ENCODE measurements at regions not wholly inside any gene's neighbourhood (a gene's known extent, or its start where the extent isn't known, plus 50 kb on each side); places are given as distances from the start of the nearest gene placed in this dataset.
"Not testable (repeated sequence)": the region's sequence is repeated elsewhere in the genome, so short reads cannot be mapped to it uniquely, and the experiment has no call there.

DNA sequence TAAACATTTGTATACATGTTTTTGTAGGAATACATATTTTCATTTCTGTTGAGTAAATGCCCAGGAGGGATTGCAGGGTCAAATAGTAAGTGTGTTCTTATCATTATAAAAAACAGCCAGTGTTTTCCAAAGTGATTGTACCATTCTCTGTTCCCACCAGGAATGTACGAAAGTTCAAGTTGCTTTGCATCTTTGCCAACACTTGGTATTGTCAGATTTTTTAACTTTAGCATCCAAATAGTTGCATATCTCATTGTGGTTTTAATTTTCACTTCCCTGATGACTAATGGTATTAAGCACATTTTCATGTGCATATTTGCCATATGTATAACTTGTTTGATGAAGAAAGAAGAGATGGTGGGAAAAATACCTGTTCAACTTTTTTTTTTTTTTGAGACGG is 213.9 kb downstream of the ZNF365 start:
- DNase-seq (ENCODE audit: low read depth): no peak

DNA sequence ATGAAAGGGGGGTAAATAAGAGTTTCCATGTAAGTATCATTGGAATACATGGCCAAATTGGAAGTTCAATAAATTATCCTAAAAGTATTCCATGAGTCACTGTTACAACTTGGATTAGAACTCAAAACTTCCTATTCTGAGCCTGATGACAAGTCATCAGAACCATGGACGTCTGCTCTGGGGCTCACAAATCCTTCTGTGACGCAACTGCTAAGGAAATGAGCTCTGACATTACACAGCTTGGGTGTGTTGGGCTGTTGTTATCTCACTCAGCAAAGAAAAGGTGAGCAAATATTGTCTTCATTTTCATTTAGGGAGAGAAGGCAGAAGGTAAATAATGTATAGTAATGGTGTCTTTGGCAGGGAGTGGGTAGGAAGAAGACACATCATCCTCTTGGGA is 214.8 kb upstream of the ADO start:
- DNase-seq (ENCODE audit: low read depth): no peak

DNA sequence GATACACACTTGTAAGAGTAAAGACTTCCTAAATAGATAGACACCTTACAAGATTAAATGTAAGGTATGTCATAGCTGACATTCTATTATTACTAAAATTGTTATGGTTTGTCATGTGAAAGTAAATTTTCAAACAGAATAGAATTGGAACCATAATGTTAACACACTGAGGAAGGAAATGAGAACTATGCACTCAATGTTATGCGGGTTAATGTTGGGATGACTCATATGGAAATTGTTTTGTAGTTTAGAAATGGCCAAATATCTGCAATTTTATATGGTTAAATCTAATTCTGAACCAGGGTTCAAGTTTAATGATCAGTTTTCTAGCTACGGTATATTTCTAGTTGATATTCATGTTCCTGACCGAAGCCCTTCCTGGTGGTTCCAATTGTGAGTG is 214.2 kb upstream of the ADO start:
- no peak for DNase-seq (ENCODE audit: low read depth)

DNA sequence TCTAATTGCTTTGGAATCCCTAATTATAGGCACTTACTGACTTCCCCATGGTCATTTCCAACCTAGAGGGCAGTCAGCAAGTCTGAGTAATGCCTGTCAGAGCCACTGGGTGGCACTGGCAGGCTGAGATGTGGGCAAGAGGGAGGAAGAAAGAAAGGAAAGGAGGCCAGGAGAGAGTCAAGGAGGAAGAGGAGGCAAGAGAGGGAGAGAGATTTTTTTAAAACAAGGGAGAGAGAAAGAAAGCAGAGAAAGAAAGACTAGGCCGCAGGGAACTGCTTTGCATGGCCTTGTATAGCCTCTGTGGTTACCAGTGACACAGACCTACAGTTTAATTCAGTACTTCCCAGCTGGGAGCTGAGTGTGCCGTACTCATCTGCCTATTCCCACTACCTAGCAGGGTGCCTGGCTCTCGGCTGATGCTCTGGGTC is 210.4 kb upstream of the ADO start:
- no peak for DNase-seq (ENCODE audit: low read depth)

DNA sequence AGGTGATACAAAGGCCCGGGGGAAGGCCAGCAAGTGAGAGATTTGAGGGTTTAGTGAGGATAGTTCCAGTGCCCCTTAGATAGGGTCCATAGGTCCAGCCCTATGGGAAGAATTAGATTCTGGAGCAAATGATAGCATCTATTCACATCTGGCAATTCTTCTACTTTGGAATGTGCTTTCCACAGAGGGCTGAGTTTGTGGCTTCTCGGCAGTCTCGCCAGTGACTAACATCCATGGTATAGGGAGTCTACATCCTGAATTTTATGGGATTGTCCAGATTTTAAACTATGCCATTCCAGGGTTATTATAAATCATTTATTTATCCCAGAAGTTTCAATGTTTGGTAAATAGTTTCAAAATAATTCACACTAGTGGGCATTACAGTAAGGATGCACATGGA is 207.3 kb upstream of the ADO start:
- no peak for DNase-seq (ENCODE audit: low read depth)

DNA sequence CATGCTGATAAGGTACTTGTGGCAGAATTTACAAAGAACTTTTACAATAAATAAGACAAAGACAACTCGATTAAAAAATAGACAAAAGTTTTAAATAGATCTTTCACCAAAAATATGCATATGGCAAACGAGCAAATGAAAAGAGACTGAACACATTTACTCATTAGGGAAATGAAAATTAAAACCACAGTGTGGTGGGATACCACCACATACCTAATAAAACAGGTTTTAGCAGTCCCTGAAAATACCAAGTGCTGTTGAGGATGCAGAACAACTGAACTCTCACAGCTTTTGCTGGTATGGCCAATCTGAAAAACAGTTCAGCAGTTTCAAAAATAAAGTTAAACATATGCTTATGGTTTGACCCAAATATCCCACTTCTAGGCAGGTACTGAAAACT is 205.4 kb upstream of the ADO start:
- no peak for DNase-seq (ENCODE audit: low read depth)

DNA sequence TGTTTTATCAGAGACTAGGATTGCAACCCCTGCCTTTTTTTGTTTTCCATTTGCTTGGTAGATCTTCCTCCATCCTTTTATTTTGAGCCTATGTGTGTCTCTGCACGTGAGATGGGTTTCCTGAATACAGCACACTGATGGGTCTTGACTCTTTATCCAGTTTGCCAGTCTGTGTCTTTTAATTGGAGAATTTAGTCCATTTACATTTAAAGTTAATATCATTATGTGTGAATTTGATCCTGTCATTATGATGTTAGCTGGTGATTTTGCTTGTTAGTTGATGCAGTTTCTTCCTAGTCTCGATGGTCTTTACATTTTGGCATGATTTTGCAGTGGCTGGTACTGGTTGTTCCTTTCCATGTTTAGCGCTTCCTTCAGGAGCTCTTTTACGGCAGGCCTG is 198.0 kb upstream of the ADO start:
- not testable (repeated sequence) for DNase-seq (ENCODE audit: low read depth)

DNA sequence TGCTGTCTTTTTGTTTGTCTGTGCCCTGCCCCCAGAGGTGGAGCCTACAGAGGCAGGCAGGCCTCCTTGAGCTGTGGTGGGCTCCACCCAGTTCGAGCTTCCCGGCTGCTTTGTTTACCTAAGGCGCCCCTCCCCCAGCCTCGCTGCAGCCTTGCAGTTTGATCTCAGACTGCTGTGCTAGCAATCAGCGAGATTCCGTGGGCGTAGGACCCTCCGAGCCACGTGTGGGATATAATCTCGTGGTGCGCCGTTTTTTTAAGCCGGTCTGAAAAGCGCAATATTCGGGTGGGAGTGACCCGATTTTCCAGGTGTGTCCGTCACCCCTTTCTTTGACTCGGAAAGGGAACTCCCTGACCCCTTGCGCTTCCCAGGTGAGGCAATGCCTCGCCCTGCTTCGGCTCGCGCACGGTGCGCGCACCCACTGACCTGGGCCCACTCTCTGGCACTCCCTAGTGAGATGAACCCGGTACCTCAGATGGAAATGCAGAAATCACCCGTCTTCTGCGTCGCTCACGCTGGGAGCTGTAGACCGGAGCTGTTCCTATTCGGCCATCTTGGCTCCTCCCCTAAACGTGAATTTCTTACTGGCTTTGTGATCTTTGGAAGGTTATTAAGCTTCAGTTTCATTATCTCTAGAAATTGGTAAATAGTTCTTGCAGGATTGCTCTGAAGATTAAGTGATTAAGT is 196.2 kb upstream of the ADO start:
- not testable (repeated sequence) for DNase-seq (ENCODE audit: low read depth)

DNA sequence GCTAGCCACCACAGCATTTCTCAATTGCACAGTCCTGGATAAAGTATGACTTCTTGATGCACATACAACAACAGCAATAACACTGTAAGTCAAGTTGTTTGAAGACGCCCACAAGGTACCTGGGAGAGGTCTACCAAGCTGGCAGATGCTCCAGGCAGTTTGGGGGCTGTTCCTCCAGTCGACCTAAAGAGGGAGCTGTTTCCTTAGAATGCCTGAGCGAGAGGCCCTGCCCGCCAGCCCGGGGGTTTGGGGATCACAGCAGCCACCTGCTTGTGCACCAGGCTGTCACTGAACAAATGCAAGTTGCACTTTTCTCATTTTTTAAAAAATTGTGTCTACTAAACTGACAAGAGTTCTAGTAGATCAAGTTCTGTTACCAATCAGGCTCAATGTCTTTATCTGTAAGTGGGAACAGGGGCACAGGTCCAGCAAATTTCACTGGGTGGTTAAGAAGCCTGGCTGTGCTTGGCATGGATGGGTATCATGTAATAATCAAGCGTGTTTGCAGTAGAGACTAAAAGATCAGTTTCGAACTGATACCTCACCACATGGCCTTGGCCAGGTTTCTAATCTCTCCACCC is 193.8 kb upstream of the ADO start:
- no peak for DNase-seq (ENCODE audit: low read depth)

DNA sequence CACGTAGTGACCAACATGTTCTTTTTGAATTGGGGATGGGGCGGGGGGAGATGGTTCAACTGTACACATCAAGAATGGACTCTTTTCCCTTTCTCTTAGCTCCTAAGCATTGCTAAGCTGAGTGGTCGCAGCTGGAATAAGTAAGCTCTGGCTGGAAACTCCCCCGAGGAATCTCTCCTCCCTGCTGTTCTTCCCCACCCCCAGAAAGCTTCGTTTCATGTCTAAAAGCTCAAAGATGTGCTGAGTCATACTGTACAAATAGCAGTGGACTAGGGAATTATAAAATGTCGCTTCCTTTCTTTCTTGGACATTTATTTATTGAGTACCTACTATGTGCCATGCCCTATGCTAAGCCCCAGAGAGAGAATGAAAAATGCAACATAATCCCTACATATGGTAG is 191.1 kb upstream of the ADO start:
- no peak for DNase-seq (ENCODE audit: low read depth)

DNA sequence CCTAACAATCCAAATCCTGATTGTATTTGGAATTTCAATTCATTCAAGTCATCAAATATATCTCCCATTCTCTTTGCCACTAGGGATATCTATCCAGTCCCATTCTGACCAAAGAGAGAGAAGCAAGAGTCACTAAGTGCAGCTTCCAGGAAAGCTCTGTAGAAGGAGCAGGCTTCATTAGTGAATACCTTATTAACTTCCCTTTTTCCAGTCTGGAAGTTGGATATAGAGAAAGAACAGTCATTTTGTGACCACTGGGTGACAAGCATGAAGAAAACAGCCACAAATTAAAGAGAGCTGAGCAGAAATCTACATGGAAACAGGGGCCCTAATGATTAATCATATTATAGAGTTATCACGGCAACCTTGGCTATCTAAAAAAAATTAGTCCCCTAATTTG is 190.7 kb upstream of the ADO start:
- DNase-seq (ENCODE audit: low read depth): no peak

DNA sequence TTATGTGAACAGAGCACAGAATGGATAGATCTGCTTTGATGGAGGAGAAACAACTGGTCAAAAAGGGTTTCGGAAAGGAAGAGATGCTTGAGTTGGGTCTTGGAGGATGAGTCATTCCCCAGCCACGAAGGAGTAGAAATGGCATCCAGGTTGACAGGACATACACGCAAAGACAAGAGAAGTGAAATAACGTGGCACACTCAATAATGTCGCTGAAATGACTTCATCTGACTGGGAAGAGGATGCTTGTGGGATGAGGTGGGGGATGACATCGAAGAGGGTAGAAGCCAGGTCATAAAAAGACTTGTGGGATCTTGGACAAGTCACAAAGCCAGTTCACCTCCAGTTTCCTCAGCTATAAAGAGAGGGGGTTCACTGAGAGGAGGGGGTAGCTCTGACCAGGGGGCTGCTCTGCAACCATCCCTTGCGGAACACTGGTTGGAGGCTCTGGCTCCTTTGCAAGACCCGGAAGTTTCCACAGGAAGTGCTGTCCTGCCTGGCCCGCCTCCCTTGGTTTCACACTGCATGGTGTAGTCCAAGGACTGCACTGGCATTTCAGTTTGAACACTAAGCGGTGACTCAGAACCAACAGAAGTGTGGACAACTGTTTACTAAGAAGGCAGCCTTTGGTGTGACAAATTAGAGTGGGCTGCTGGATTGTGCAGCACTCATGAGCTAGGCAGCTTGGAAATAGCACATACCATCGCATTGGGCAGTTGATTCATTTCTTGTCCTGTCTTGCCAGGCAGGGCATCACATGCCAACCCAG is 189.9 kb upstream of the ADO start:
- DNase-seq (ENCODE audit: low read depth): no peak

DNA sequence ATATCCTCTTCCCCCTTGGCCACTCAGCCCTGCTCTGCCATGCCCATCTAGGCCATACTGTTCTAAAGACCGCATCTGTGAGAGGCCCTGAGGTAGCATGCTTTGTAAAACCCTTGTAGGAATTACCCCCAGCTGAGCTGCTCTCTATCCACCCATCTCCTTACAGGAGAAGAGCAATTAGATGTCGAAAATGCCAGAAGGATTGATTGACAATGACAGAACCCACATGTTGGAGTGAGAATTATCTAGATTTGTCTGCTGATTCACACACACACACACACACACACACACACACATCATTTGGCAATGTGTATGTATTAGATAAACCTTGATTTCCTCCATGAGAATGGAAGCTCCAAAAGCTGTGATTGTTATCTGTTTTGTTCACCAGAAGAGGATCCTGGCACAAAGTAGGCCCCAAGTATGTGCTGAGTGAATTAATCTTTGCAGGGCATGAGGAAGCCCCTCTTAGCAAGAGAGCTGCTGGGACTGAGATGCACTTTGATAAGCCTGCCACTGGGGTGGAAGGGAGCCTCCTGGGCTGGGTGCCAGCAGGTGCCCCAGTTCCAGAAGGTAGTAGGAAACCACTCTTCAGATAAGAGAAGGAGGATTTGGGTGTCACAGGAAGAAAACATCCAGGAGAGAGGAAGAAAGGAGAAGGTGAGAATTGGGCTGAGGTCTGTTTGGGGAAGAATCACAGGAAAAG is 187.5 kb upstream of the ADO start:
- DNase-seq (ENCODE audit: low read depth): no peak

DNA sequence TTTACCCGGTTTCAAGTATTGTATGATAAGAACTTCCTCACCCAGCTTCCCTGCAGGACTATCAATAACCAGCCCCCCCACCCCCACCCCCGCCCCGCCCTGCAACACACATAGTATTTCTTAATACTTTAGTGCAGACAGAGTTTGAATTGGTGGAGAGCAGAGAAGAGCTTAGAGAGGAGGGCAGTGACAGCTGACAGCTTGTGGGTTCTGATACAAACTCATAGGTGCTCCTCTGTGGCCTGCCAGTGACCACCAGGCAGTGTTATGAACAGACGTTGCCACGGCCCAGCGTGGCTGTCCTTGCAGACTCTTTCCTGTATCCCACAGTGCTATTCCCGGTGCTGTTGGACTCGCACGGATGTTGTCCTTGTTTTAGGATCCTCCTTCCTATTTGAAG is 186.9 kb upstream of the ADO start:
- no peak for DNase-seq (ENCODE audit: low read depth)

DNA sequence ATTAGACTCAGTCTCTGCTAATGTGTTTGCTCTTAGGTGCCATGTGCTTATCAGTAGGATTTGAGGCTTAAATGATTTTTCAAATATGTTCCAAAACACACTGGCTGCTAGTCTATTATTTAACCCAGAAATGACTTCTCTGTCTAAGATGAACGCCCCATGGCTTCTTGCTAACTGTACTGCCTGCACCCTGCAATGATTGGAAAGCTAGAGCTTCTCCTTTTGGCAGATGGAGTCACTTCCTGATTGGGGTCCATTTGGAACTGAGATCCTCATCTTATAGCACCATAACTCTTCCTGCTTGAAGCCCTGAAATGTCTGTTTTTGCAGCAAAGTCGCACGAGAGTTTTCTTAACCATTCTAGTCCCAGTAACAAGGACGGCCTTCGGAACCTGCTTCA is 186.5 kb upstream of the ADO start:
- no peak for DNase-seq (ENCODE audit: low read depth)

DNA sequence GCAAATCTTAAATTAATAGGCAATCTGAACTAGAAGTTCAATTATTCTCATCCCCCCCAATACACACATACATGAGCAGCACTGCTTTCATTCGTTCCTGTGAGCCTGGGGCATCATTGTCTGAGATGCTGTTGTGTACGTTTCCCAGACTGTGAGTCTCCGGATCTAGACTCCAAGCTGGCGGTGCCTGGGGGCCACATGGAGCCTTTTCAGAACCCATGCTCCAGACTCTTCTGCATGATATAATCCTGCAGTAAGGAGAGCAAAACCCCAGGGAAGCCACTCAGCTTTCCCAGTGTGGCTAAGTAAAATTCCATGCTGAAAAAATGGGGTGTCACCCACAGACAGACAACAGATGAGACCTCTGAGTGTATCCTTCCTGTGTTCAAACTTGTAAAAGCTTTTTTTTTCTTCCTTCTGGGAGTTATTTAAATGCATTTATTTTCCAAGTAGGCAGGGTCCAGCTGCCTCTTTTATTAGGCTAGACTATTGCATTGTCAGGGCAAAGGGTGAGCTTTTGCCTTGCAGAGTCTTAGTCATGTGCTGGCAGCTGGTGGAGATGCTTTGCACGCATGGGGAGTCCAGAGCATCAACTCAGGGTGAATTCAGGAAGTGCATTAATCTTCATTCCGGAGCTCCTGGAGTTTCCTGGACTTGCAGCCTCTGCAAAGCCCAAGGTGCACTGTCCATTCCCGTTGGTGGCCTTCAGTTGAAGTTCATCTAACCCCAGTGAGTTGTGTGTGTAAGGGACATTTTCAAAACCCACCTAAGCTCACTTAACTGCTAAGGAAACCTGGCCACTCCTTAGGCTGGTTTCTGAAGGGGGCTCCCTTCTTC is 185.7 kb upstream of the ADO start:
- DNase-seq (ENCODE audit: low read depth): no peak

DNA sequence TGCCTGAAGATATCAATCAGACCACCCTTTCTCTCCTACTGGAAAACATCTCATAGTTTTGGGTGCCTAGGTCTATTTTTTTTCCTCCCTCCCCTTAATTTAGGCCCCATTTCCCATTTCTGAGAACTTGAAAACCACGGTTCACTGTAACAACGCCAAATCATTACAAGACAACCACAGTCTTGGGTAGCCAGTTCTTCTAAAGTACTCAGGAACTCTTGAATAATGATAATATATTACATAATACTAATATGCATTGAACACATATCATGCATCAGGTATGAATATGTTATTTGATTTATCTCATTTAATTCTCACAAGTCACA is 185.1 kb upstream of the ADO start:
- DNase-seq (ENCODE audit: low read depth): no peak

DNA sequence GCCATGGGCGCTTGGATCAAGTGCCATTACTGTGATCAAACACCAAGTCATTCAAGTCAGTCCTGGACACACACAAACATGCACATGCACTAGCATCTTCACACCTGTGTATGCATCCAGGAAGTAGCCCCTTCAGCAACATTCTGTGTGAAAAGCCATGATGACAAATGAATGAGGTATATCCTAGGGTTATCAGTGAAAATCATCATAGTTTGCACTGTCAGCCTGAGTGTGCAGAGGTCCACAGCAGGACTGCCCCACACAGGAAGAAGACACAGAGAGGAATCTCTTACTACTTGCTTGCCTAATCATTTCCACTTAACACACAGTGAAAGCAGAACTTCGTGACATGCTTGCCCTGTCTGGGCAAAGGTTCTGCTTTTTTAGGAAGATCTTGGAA is 184.0 kb upstream of the ADO start:
- DNase-seq (ENCODE audit: low read depth): no peak

DNA sequence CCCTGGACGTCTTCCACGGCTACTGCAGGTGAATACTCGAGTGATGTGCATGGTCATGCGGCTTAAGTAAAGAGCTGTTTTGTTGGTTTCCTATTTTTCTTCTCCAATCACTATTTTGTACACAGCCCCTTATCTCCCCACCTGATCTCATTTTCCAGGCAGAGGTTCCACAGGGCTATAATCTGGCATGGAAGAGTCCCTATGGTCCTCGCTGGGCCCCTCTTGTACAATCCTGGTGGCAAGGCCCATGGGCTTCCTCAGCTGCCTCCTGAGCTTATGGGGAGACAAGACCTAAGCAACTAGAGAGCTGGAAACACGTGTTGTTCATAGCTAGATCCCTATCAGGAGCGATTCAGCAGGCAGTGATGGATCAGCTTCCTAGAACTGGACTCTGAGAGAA is 181.3 kb upstream of the ADO start:
- no peak for DNase-seq (ENCODE audit: low read depth)

DNA sequence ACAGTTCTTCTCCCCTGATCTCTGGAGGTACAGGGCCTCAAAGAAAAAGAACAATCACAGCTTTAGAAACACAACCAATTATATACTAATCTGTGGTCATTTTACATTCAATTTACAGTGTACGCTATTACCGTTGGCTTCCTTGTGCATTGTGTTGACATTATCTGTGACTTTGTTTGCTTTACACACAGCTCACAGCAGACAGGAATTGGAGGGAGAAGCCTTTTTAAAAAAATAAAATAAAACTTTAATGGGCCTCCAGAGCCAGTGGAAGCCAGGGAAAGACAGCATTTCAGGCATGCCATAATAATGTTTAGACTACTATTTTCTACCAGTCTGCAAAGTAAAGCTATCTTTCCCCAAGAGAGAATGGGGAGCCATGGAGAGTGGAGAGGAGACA is 179.0 kb upstream of the ADO start:
- no peak for DNase-seq (ENCODE audit: low read depth)

DNA sequence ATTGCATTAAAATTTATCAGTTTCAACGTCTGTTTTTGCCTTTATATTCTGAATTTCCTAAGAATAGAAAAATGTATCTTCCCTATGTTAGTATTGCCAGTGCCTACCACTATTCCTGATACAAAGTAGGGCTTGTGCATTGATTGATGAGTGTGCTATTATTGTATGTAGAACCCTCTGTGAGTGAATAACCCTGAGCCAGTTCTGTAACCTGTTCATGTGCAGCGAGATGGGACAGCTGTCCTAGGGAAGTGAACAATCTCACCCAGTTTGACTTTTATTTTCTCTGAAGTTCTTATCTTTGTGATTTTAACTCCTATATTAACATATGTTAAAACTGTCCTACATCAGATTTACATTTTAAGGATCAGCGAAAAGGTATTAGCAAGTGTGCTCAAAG is 178.4 kb upstream of the ADO start:
- no peak for DNase-seq (ENCODE audit: low read depth)

DNA sequence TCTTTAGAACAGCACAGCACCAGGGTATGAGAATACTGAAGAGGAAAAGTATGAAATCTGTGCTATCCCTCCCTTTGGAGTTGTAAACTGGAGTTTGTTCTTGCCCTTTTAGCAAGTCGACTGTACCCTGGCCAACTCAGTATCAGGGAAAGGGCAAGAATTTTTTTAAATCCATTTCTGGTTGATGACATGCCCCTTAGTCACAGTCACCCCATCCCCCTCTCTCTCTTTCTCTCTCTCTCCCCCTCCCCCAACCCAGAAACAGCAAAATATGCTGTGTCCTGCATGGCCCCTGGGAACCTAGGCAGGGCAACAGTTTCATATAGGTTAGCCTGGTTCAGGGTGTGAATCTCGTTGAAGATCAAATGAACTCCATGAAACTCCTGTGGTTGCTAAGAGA is 177.7 kb upstream of the ADO start:
- DNase-seq (ENCODE audit: low read depth): no peak

Data from forelimb muscle (tissue), 1 donor.